ENCODE measurements at regions not wholly inside any gene's neighbourhood (a gene's known extent, or its start where the extent isn't known, plus 50 kb on each side); places are given as distances from the start of the nearest gene placed in this dataset.

GRCh38 chr4:55175779-55176231 lies 50.4 kb upstream of the KDR start:
- no peak for ATAC-seq

GRCh38 chr4:55176497-55176896 lies 51.1 kb upstream of the KDR start:
- DNase-seq (no peak), ATAC-seq (no peak)

More at GRCh38 chr4:55175779-55176231, 50.4 kb upstream of the KDR start:
- no peak for DNase-seq

GRCh38 chr4:55177461-55177860 lies 52.1 kb upstream of the KDR start:
- no peak for ATAC-seq

GRCh38 chr4:55178226-55179005 lies 53.0 kb upstream of the KDR start:
- ATAC-seq (no peak), DNase-seq (no peak)

More at GRCh38 chr4:55177461-55177860, 52.1 kb upstream of the KDR start:
- DNase-seq, result no peak

- DNase-seq (no peak), ATAC-seq (peak; percentile 23)
These were observed 55.9 kb upstream of the KDR start for GRCh38 chr4:55181010-55182005.

GRCh38 chr4:55183926-55184599 lies 58.7 kb upstream of the KDR start:
- ATAC-seq (no peak), DNase-seq (no peak)

- DNase-seq (peak; percentile 21), ATAC-seq (peak; percentile 36)
These were observed 59.5 kb upstream of the KDR start for GRCh38 chr4:55184600-55185523.

- ATAC-seq, result no peak
- no peak for DNase-seq
These were observed 60.7 kb upstream of the KDR start for GRCh38 chr4:55186123-55186522.

- DNase-seq, result no peak
- no peak for ATAC-seq
These were observed 61.3 kb upstream of the KDR start for GRCh38 chr4:55186700-55187099.

GRCh38 chr4:55214172-55214571 lies 88.8 kb upstream of the KDR start:
- no peak for ATAC-seq
- no peak for DNase-seq

- ATAC-seq (no peak), DNase-seq (no peak)
These were observed 89.7 kb upstream of the KDR start for GRCh38 chr4:55215087-55215486.

GRCh38 chr4:55216863-55217635 lies 91.7 kb upstream of the KDR start:
- no peak for DNase-seq
- no peak for ATAC-seq

- ATAC-seq, result no peak
These were observed 92.6 kb upstream of the KDR start for GRCh38 chr4:55218041-55218440.

GRCh38 chr4:55237839-55238238 lies 108.2 kb upstream of the SRD5A3 start:
- no peak for ATAC-seq
- DNase-seq, result no peak

More at GRCh38 chr4:55218041-55218440, 92.6 kb upstream of the KDR start:
- DNase-seq, result no peak

GRCh38 chr4:55238407-55238806 lies 107.6 kb upstream of the SRD5A3 start:
- ATAC-seq, result no peak
- DNase-seq, result no peak

GRCh38 chr4:55241461-55241860 lies 104.6 kb upstream of the SRD5A3 start:
- ATAC-seq (no peak), DNase-seq (no peak)

GRCh38 chr4:55242506-55242905 lies 103.5 kb upstream of the SRD5A3 start:
- no peak for DNase-seq
- no peak for ATAC-seq

- no peak for ATAC-seq
- DNase-seq, result no peak
These were observed 98.5 kb upstream of the SRD5A3 start for GRCh38 chr4:55247521-55247920.

GRCh38 chr4:55248756-55249155 lies 97.3 kb upstream of the SRD5A3 start:
- no peak for ATAC-seq

GRCh38 chr4:55249476-55249875 lies 96.6 kb upstream of the SRD5A3 start:
- DNase-seq, result no peak
- no peak for ATAC-seq

More at GRCh38 chr4:55248756-55249155, 97.3 kb upstream of the SRD5A3 start:
- DNase-seq, result no peak

Measured in stimulated activated naive CD8-positive, alpha-beta T cell treated with anti-CD3 and anti-CD28 coated beads, Interleukin-15, Interleukin-2, amounts not matched to agents 100 U/mL and 50 U/mL, for 24 hours (primary cell).